ENCODE measurements at regions not wholly inside any gene's neighbourhood (a gene's known extent, or its start where the extent isn't known, plus 50 kb on each side); places are given as distances from the start of the nearest gene placed in this dataset.

DNA sequence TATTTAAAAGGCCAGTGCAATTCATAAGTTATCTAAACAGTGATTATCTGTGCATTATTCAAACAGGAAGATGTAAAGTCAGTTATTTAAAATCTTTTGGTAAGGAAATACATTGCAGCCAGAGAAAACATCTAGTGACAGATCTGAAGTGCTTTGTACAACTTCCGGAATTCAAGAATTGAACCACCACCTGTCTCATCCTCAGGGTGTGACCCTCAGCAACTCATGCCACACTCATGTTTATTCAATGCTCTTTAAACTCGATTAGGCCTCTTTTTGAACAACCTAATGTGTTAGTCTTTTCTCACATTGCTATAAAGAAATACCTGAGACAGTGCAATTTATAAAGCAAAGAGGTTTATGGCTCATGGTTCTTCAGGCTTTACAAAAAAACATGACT is 62.6 kb upstream of the GGTLC1 start:
- 51 to 59% methylated on average over 2 of the region's 2 CpGs for WGBS, 2 donors
- Histone ChIP-seq H3K4me3 (replicated peaks in 1 of 3) (no peak overlapping the region), H3K27ac (no peak overlapping the region), H3K9me3 (no peaks in the 10 kb centered on the region), H3K36me3 (no peaks in the 10 kb centered on the region), H3K4me1 (peaks cover 10 to 40% of the 10 kb centered on the region in 2 donors), H3K27me3 (no peaks in the 10 kb centered on the region)
- DNase-seq = no peak
- no peak for TF ChIP-seq POLR2A (IDR thresholded peaks at IDR 0.05)
- TF ChIP-seq, protein P1, sequence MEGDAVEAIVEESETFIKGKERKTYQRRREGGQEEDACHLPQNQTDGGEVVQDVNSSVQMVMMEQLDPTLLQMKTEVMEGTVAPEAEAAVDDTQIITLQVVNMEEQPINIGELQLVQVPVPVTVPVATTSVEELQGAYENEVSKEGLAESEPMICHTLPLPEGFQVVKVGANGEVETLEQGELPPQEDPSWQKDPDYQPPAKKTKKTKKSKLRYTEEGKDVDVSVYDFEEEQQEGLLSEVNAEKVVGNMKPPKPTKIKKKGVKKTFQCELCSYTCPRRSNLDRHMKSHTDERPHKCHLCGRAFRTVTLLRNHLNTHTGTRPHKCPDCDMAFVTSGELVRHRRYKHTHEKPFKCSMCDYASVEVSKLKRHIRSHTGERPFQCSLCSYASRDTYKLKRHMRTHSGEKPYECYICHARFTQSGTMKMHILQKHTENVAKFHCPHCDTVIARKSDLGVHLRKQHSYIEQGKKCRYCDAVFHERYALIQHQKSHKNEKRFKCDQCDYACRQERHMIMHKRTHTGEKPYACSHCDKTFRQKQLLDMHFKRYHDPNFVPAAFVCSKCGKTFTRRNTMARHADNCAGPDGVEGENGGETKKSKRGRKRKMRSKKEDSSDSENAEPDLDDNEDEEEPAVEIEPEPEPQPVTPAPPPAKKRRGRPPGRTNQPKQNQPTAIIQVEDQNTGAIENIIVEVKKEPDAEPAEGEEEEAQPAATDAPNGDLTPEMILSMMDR (IDR thresholded peaks at IDR 0.05) = no peak
- intact Hi-C loops (cut with DNase I) = no loop called here

DNA sequence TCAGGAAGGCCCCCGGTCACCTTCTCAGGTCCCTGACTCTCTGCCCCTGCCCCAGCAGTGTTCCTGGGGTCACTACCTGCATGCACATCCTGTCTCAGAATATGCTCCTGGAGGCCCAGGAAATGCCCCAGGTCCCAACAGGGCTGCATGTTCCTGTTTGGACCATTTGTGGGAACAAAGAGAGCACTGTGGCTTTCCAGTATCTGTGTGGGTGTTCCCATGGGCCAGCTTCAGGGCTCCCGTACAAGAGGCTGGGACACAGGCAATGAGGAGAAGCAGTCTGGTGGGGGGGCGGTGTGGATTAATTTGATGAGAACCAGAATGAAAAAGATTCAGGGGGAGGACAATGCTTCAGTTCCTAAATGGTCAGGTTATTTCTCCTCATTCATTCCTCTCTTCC is 61.5 kb upstream of the GGTLC1 start:
- Histone ChIP-seq H3K27me3 (no peaks in the 10 kb centered on the region), H3K9me3 (no peaks in the 10 kb centered on the region), H3K4me1 (peaks cover 10 to 37% of the 10 kb centered on the region in 2 donors), H3K36me3 (no peaks in the 10 kb centered on the region), H3K4me3 (replicated peaks in 1 of 3) (no peak overlapping the region), H3K27ac (no peak overlapping the region)
- WGBS, 2 donors = 77 to 86% methylated on average over 2 to 3 of the region's 3 CpGs
- DNase-seq = no peak
- TF ChIP-seq, protein P1 (IDR thresholded peaks at IDR 0.05) = no peak
- TF ChIP-seq POLR2A (IDR thresholded peaks at IDR 0.05) = no peak
- intact Hi-C loops (cut with DNase I) = no loop called here

DNA sequence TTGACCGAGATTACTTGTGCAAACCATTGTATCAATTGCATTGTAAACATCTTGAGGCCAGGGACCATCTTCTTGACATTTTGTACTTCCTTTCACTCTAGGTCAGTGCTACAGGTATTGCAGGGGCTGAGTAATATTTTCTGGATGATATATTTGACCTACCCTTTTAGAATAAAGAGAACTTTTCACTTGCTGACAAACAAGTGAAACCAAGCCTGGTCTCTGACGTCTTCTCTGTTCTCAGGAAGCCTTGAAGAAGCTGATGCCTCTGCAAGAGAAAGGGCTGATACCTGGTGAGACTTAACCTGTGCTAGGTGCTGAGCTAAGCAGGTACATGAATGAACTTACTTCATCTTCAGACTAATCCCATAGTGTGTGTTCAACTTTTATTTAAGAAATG is 60.5 kb upstream of the GGTLC1 start:
- WGBS, 2 donors = 59 to 76% methylated on average over 2 of the region's 2 CpGs
- H3K4me3 ChIP-seq (replicated peaks in 1 of 3) = no peak overlapping the region
- DNase-seq = no peak
- H3K4me1 ChIP-seq = peaks cover 10 to 37% of the 10 kb centered on the region in 2 donors
- H3K27me3 ChIP-seq = no peaks in the 10 kb centered on the region
- no peaks in the 10 kb centered on the region for H3K36me3 ChIP-seq
- H3K9me3 ChIP-seq = no peaks in the 10 kb centered on the region
- no peak for TF ChIP-seq POLR2A (IDR thresholded peaks at IDR 0.05)
- TF ChIP-seq, protein P1 (IDR thresholded peaks at IDR 0.05) = no peak
- intact Hi-C loops (cut with DNase I) = no loop called here
- peak overlapping the region in 2 of 3 donors; percentile 61 to 83 for H3K27ac ChIP-seq

DNA sequence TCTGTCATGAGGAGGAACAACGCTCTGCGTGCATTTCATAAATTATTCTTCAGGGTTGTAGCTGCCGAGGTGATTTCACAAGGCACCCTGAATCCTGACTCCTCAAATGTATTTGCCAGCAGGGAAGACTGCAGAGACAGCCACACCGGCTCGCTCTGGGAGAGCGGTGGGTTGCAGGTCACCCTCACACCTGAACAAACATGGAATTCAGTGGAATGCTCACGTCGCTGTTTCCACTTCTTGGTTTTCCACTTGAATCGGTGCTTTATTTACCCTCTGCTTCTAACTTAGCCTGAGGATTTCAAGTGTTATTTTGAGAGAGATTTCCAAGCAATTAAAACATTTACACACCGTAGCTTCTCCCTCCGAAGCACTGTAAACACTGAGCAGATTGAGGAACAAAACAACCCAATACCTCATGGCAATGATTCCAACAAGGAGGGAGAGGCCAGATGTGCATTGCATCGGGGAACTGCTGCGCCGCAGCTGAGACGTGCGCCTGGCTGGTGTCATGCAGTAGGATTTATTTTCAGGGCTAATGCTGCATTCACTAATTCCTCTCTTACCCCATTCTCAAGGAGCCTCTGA is 59.5 kb upstream of the GGTLC1 start:
- Histone ChIP-seq H3K9me3 (no peaks in the 10 kb centered on the region), H3K27ac (peak overlapping the region; percentile 61 to 87 (median 83)), H3K36me3 (no peaks in the 10 kb centered on the region), H3K27me3 (no peaks in the 10 kb centered on the region), H3K4me1 (peaks cover 10 to 37% of the 10 kb centered on the region in 2 donors), H3K4me3 (replicated peaks in 1 of 3) (no peak overlapping the region)
- WGBS, 2 donors = 50 to 55% methylated on average over 16 of the region's 16 CpGs
- intact Hi-C loops (cut with DNase I) = no loop called here
- peak; percentile 66 to 74 for DNase-seq
- no peak for TF ChIP-seq POLR2A (IDR thresholded peaks at IDR 0.05)
- TF ChIP-seq, protein P1 (IDR thresholded peaks at IDR 0.05) = no peak

DNA sequence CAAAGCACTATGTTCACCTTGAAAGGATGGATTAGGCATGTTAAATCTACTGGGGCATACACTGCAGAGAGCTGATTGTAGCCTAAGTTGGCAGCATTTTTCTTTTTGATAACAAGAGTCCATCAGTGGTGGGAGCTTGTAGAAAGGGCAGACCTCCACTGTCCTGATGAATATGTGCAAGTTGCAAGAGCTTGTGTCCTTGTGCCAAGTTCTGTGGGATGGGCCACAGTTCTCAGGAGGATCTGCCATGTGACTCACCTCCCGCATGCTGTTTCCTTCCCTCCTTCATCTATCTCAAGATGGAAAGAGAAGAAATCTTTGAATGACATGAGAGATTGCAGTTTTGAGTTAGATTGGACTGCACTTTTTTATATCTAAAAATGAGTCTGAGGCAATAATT is 58.3 kb upstream of the GGTLC1 start:
- Histone ChIP-seq H3K27ac (peak overlapping the region; percentile 31 to 87 (median 83)), H3K4me3 (replicated peaks in 1 of 3) (no peak overlapping the region), H3K36me3 (no peaks in the 10 kb centered on the region), H3K27me3 (no peaks in the 10 kb centered on the region), H3K9me3 (no peaks in the 10 kb centered on the region), H3K4me1 (peaks cover 10 to 37% of the 10 kb centered on the region in 2 donors)
- intact Hi-C loops (cut with DNase I) = no loop called here
- WGBS, 2 donors = 53 to 75% methylated on average over 1 of the region's 1 CpG
- TF ChIP-seq, protein P1 (IDR thresholded peaks at IDR 0.05) = no peak
- TF ChIP-seq POLR2A (IDR thresholded peaks at IDR 0.05) = no peak
- DNase-seq = no peak

Measured in thyroid gland (tissue), 4 donors.